HepG2 (cell line): ENCODE measurements at regions not wholly inside any gene's neighbourhood (a gene's known extent, or its start where the extent isn't known, plus 50 kb on each side); places are given as distances from the start of the nearest gene placed in this dataset.

Experiments
- MIXL1 ChIP-seq: IDR thresholded peaks from 2 replicates; pipeline ENCODE4 v1.6.1; 2016
- NCOA1 ChIP-seq: sonication (generic); formaldehyde crosslinking; IDR thresholded peaks from 2 replicates; pipeline ENCODE4 v1.9.0; 2021; ENCODE audit warnings: missing genetic modification reagents
- ZFY ChIP-seq: sonication (generic); formaldehyde crosslinking; IDR thresholded peaks from 2 replicates; pipeline ENCODE4 v1.4.0; 2020; ENCODE audit warnings: missing genetic modification reagents
- ZNF138 ChIP-seq: sonication (generic); formaldehyde crosslinking; IDR thresholded peaks from 2 replicates; pipeline ENCODE4 v1.5.0; 2020; ENCODE audit warnings: mild to moderate bottlenecking, low read depth, missing genetic modification reagents
- ZNF768 ChIP-seq: sonication (generic); formaldehyde crosslinking; IDR thresholded peaks from 2 replicates; pipeline ENCODE4 v1.4.0; 2020; ENCODE audit warnings: missing genetic modification reagents
- ZNF773 ChIP-seq: sonication (generic); formaldehyde crosslinking; IDR thresholded peaks from 2 replicates; pipeline ENCODE4 v1.4.0; 2020; ENCODE audit warnings: missing genetic modification reagents, borderline replicate concordance
- ZSCAN29 ChIP-seq: sonication (generic); formaldehyde crosslinking; conservative IDR thresholded peaks from 2 replicates; pipeline ENCODE4 v1.4.0; 2020; ENCODE audit warnings: mild to moderate bottlenecking, missing genetic modification reagents
- TF ChIP-seq, protein P1 (sequence below): sonication (generic); formaldehyde crosslinking; IDR thresholded peaks from 2 replicates; pipeline ENCODE4 v1.9.0; 2021; ENCODE audit warnings: mild to moderate bottlenecking, missing genetic modification reagents
- TF ChIP-seq, protein P2 (sequence below): sonication (generic); formaldehyde crosslinking; IDR thresholded peaks from 2 replicates; pipeline ENCODE4 v1.4.0; 2020; ENCODE audit warnings: missing genetic modification reagents
- TF ChIP-seq, protein P3 (sequence below): IDR thresholded peaks from 2 replicates; pipeline ENCODE4 v1.6.1; 2018; ENCODE audit warnings: missing genetic modification reagents
- TF ChIP-seq, protein P4 (sequence below): sonication (generic); formaldehyde crosslinking; IDR thresholded peaks from 2 replicates; pipeline ENCODE4 v1.4.0; 2020; ENCODE audit warnings: mild to moderate bottlenecking, missing genetic modification reagents

DNA sequence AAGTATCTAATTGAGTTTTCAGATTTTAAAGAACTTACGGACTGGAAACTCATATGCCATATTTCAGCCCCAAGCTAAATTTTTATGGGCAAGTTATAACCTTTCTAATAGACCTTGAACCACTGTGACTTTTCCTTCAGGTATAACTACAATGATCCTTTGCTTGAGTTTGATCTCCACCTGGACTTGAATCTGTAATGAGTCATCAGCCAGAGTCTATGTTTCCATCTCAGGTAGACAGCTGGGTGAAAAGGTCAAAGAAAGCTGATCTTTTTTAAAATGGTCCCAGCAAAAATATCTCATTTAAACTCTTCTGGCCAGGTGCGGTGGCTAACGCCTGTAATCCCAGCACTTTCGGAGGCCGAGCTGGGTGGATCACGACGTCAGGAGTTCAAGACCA, 88.4 kb upstream of the SGK1 start (continued):
- TF ChIP-seq, protein P1, sequence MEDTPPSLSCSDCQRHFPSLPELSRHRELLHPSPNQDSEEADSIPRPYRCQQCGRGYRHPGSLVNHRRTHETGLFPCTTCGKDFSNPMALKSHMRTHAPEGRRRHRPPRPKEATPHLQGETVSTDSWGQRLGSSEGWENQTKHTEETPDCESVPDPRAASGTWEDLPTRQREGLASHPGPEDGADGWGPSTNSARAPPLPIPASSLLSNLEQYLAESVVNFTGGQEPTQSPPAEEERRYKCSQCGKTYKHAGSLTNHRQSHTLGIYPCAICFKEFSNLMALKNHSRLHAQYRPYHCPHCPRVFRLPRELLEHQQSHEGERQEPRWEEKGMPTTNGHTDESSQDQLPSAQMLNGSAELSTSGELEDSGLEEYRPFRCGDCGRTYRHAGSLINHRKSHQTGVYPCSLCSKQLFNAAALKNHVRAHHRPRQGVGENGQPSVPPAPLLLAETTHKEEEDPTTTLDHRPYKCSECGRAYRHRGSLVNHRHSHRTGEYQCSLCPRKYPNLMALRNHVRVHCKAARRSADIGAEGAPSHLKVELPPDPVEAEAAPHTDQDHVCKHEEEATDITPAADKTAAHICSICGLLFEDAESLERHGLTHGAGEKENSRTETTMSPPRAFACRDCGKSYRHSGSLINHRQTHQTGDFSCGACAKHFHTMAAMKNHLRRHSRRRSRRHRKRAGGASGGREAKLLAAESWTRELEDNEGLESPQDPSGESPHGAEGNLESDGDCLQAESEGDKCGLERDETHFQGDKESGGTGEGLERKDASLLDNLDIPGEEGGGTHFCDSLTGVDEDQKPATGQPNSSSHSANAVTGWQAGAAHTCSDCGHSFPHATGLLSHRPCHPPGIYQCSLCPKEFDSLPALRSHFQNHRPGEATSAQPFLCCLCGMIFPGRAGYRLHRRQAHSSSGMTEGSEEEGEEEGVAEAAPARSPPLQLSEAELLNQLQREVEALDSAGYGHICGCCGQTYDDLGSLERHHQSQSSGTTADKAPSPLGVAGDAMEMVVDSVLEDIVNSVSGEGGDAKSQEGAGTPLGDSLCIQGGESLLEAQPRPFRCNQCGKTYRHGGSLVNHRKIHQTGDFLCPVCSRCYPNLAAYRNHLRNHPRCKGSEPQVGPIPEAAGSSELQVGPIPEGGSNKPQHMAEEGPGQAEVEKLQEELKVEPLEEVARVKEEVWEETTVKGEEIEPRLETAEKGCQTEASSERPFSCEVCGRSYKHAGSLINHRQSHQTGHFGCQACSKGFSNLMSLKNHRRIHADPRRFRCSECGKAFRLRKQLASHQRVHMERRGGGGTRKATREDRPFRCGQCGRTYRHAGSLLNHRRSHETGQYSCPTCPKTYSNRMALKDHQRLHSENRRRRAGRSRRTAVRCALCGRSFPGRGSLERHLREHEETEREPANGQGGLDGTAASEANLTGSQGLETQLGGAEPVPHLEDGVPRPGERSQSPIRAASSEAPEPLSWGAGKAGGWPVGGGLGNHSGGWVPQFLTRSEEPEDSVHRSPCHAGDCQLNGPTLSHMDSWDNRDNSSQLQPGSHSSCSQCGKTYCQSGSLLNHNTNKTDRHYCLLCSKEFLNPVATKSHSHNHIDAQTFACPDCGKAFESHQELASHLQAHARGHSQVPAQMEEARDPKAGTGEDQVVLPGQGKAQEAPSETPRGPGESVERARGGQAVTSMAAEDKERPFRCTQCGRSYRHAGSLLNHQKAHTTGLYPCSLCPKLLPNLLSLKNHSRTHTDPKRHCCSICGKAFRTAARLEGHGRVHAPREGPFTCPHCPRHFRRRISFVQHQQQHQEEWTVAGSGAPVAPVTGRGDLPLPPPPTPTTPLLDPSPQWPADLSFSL = no peak
- no peak for TF ChIP-seq ZNF768 (CRISPR knock-in tag)
- TF ChIP-seq MIXL1 (CRISPR knock-in tag) = no peak
- TF ChIP-seq ZFY (CRISPR knock-in tag) = no peak
- TF ChIP-seq, protein P2, sequence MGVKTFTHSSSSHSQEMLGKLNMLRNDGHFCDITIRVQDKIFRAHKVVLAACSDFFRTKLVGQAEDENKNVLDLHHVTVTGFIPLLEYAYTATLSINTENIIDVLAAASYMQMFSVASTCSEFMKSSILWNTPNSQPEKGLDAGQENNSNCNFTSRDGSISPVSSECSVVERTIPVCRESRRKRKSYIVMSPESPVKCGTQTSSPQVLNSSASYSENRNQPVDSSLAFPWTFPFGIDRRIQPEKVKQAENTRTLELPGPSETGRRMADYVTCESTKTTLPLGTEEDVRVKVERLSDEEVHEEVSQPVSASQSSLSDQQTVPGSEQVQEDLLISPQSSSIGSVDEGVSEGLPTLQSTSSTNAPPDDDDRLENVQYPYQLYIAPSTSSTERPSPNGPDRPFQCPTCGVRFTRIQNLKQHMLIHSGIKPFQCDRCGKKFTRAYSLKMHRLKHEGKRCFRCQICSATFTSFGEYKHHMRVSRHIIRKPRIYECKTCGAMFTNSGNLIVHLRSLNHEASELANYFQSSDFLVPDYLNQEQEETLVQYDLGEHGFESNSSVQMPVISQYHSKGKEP (CRISPR knock-in tag) = no peak
- TF ChIP-seq ZNF773 (CRISPR knock-in tag) = no peak
- no peak for TF ChIP-seq ZNF138 (CRISPR knock-in tag)
- TF ChIP-seq NCOA1 (CRISPR knock-in tag) = no peak
- TF ChIP-seq, protein P3, sequence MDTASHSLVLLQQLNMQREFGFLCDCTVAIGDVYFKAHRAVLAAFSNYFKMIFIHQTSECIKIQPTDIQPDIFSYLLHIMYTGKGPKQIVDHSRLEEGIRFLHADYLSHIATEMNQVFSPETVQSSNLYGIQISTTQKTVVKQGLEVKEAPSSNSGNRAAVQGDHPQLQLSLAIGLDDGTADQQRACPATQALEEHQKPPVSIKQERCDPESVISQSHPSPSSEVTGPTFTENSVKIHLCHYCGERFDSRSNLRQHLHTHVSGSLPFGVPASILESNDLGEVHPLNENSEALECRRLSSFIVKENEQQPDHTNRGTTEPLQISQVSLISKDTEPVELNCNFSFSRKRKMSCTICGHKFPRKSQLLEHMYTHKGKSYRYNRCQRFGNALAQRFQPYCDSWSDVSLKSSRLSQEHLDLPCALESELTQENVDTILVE = no peak
- TF ChIP-seq, protein P4, sequence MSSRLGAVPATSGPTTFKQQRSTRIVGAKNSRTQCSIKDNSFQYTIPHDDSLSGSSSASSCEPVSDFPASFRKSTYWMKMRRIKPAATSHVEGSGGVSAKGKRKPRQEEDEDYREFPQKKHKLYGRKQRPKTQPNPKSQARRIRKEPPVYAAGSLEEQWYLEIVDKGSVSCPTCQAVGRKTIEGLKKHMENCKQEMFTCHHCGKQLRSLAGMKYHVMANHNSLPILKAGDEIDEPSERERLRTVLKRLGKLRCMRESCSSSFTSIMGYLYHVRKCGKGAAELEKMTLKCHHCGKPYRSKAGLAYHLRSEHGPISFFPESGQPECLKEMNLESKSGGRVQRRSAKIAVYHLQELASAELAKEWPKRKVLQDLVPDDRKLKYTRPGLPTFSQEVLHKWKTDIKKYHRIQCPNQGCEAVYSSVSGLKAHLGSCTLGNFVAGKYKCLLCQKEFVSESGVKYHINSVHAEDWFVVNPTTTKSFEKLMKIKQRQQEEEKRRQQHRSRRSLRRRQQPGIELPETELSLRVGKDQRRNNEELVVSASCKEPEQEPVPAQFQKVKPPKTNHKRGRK = no peak
- no peak for TF ChIP-seq ZSCAN29 (CRISPR knock-in tag)
